Gastroesophageal sphincter (tissue), 3 donors: ENCODE measurements at regions not wholly inside any gene's neighbourhood (a gene's known extent, or its start where the extent isn't known, plus 50 kb on each side); places are given as distances from the start of the nearest gene placed in this dataset.

Source experiments
- EP300 ChIP-seq: sonication (generic); formaldehyde crosslinking; IDR thresholded peaks from one replicate; pipeline ENCODE4 v1.6.1; 2017; ENCODE audit warnings: antibody characterized with exemption, mild to moderate bottlenecking
- POLR2A ChIP-seq, 2 donors: fragments of 450-650 bp; IDR thresholded peaks; one replicate each; pipeline ENCODE4 v1.6.1; 2017; ENCODE audit warnings: antibody characterized with exemption in 2 of 2, mild to moderate bottlenecking in 2 of 2, moderate library complexity in 1 of 2
- TF ChIP-seq, protein P1 (sequence below), 4 experiments: fragments of 200-600 bp in 2 of 4; fragments of 450-650 bp in 2 of 4; sonication (generic) in 1 of 4; IDR thresholded peaks; one replicate each; pipeline ENCODE4 v1.5.1; 2017 to 2019; ENCODE audit warnings: antibody characterized with exemption in 4 of 4, mild to moderate bottlenecking in 2 of 4, moderate library complexity in 2 of 4

DNA sequence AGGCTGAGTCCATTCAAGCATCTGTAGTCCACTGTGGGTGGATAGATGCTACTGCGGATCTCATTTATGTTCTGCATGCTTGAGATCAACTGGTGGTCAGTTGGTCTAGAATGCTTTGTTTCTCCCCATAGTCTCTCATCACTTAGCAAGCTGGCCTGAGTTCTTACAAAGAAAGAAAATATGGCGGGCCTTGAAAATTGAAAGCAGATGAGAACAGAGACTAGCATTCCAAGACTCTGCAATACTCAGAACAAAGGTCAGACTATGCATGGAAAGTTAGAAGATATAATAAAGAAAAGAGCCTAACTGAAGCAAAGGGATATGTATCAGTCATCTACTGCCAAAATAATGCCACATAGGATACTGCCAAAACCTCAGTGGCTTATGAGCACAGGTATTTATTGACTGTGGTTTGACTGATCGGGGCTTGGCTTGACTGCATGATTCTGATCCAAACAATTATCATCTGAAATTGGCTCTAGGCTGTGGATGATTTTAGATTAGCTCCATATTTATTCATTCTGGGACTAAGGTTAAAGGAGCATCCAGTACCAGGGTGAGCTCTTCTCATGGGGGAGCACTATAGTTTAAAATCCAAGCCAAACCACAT lies 258.9 kb downstream of the TAF11L14 start:
- TF ChIP-seq EP300 (no peak), POLR2A (IDR thresholded peaks at IDR 0.05) (no peak)
- TF ChIP-seq, protein P1, sequence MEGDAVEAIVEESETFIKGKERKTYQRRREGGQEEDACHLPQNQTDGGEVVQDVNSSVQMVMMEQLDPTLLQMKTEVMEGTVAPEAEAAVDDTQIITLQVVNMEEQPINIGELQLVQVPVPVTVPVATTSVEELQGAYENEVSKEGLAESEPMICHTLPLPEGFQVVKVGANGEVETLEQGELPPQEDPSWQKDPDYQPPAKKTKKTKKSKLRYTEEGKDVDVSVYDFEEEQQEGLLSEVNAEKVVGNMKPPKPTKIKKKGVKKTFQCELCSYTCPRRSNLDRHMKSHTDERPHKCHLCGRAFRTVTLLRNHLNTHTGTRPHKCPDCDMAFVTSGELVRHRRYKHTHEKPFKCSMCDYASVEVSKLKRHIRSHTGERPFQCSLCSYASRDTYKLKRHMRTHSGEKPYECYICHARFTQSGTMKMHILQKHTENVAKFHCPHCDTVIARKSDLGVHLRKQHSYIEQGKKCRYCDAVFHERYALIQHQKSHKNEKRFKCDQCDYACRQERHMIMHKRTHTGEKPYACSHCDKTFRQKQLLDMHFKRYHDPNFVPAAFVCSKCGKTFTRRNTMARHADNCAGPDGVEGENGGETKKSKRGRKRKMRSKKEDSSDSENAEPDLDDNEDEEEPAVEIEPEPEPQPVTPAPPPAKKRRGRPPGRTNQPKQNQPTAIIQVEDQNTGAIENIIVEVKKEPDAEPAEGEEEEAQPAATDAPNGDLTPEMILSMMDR (IDR thresholded peaks at IDR 0.05) = no peak
